Caco-2 (cell line): ENCODE measurements at regions not wholly inside any gene's neighbourhood (a gene's known extent, or its start where the extent isn't known, plus 50 kb on each side); places are given as distances from the start of the nearest gene placed in this dataset.

Source experiments
- BruUV-seq: library from RNA; stranded (reverse); fragments of 400-500 nt; replicated peaks from 2 replicates; lab custom pipeline; 2021; lab: Mats Ljungman, UMichigan
- CTCF ChIA-PET: fragments of 300-600 bp; sonication (Branson Sonifier 250); formaldehyde crosslinking; loops from one replicate; lab custom pipeline; 2022; ENCODE audit warnings: antibody characterized with exemption; lab: Charles Lee
- POLR2A ChIA-PET: fragments of 300-600 bp; sonication (Branson Sonifier 250); formaldehyde crosslinking; loops from one replicate; lab custom pipeline; 2022; ENCODE audit warnings: antibody characterized with exemption; lab: Charles Lee
- DNase-seq, 2 experiments: peaks; one replicate each; pipeline versions ENCODE4 v3.0.0 to v3.0.0-alpha.2; 2020 to 2022
- H3K27me3 ChIP-seq: replicated peaks from 2 replicates; pipeline ENCODE4 v1.6.0; 2011; ENCODE audit warnings: low read length; ENCODE audit not compliant: control insufficient read depth, insufficient read depth
- H3K36me3 ChIP-seq: 2 replicates; pipeline ENCODE4 v1.5.1; 2011; ENCODE audit warnings: low read length; ENCODE audit not compliant: control insufficient read depth, insufficient read depth
- H3K4me1 ChIP-seq: fragments of 250-450 bp; sonication (Bioruptor Pico); 2 replicates; pipeline ENCODE4 v1.5.1; 2020; ENCODE audit warnings: mild to moderate bottlenecking
- H3K4me3 ChIP-seq: 2 replicates; pipeline ENCODE4 v1.5.1; 2011; ENCODE audit warnings: low read depth, mild to moderate bottlenecking, control low read depth, low read length
- H3K9me3 ChIP-seq: fragments of 250-450 bp; sonication (Bioruptor Pico); 2 replicates; pipeline ENCODE4 v1.5.1; 2020; ENCODE audit warnings: mild to moderate bottlenecking, moderate library complexity
- H3K27ac Mint-ChIP-seq: one replicate; pipeline ENCODE4 v1.8.0; 2022; ENCODE audit warnings: mixed read lengths; ENCODE audit not compliant: unreplicated experiment
- H3K27me3 Mint-ChIP-seq: one replicate; pipeline ENCODE4 v1.8.0; 2022; ENCODE audit warnings: mixed read lengths; ENCODE audit not compliant: insufficient read depth, unreplicated experiment
- H3K36me3 Mint-ChIP-seq: one replicate; pipeline ENCODE4 v1.8.0; 2022; ENCODE audit warnings: mild to moderate bottlenecking, mixed read lengths; ENCODE audit not compliant: insufficient read depth, unreplicated experiment
- H3K4me1 Mint-ChIP-seq: one replicate; pipeline ENCODE4 v1.8.0; 2022; ENCODE audit warnings: low read depth, mixed read lengths; ENCODE audit not compliant: unreplicated experiment
- H3K4me3 Mint-ChIP-seq: one replicate; pipeline ENCODE4 v1.8.0; 2022; ENCODE audit warnings: mild to moderate bottlenecking, moderate library complexity, mixed read lengths; ENCODE audit not compliant: unreplicated experiment
- H3K9me3 Mint-ChIP-seq: one replicate; pipeline ENCODE4 v1.8.0; 2022; ENCODE audit warnings: mixed read lengths; ENCODE audit not compliant: unreplicated experiment
- CTCF ChIP-seq, 2 experiments: fragments of 200-600 bp in 1 of 2; IDR thresholded peaks; 1 replicate in 1 of 2; 2 replicates in 1 of 2; pipeline versions ENCODE4 v1.5.1 to v1.8.0; 2011 to 2022; ENCODE audit warnings: antibody characterized with exemption in 1 of 2, control low read depth in 1 of 2, inconsistent platforms in 1 of 2, low read depth in 1 of 2, low read length in 1 of 2, mild to moderate bottlenecking in 1 of 2, moderate library complexity in 1 of 2; ENCODE audit not compliant: insufficient read depth in 1 of 2, severe bottlenecking in 1 of 2, unreplicated experiment in 1 of 2
- intact Hi-C: fragments of 100-400 bp; cut with micrococcal nuclease; formaldehyde crosslinking; loops from one replicate; pipeline ENCODE4 v1.10.0; 2022; ENCODE audit not compliant: unreplicated experiment

GRCh38 chr3:18194431-18194830, 230.7 kb downstream of the SATB1 start:
- no TSS peak for BruUV-seq
- H3K36me3 Mint-ChIP-seq, result no peaks in the 10 kb centered on the region
- H3K4me1 Mint-ChIP-seq, result no peaks in the 10 kb centered on the region
- Histone ChIP-seq H3K9me3 (no peaks in the 10 kb centered on the region), H3K4me3 (no peak overlapping the region), H3K27me3 (no peaks in the 10 kb centered on the region), H3K4me1 (no peaks in the 10 kb centered on the region), H3K36me3 (no peaks in the 10 kb centered on the region)
- ChIA-PET POLR2A (no interaction called here), CTCF (no interaction called here)
- intact Hi-C loops, result no loop called here
- DNase-seq, result no peak
- H3K27me3 Mint-ChIP-seq, result no peaks in the 10 kb centered on the region
- no peak for TF ChIP-seq CTCF (IDR thresholded peaks at IDR 0.05; ENCODE audit: insufficient read depth in 1 of 2, low read depth in 1 of 2, low read length in 1 of 2, severe bottlenecking in 1 of 2, unreplicated experiment in 1 of 2)
- H3K4me3 Mint-ChIP-seq, result no peak overlapping the region
- no peaks in the 10 kb centered on the region for H3K9me3 Mint-ChIP-seq
- no peak overlapping the region for H3K27ac Mint-ChIP-seq

DNA sequence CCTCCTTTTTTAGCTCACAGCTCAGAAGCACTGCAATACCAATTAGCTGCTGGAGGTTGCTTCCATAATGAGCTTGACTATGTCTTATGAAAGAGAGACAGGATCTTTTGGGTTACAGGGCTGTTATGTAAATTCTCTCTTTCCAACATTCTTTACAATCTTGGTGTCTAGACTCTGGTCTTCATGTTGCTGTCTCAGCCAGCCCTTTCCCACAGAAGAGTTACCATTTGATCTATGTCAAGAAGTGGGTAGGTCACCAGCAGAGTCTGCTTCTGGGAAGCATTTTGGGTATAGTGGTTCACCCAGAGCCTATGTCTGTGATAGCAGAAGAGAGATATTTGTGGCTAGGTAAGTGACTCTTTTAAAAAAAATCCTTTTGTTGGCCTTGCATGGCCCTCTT, 234.5 kb downstream of the SATB1 start:
- Mint-ChIP-seq H3K36me3 (no peaks in the 10 kb centered on the region), H3K27me3 (no peaks in the 10 kb centered on the region), H3K4me3 (no peak overlapping the region), H3K9me3 (no peaks in the 10 kb centered on the region), H3K27ac (no peak overlapping the region), H3K4me1 (no peaks in the 10 kb centered on the region)
- BruUV-seq, result no TSS peak
- H3K36me3 ChIP-seq, result no peaks in the 10 kb centered on the region
- no peak for DNase-seq
- H3K9me3 ChIP-seq, result no peaks in the 10 kb centered on the region
- H3K4me1 ChIP-seq, result no peaks in the 10 kb centered on the region
- no peak overlapping the region for H3K4me3 ChIP-seq
- CTCF ChIA-PET, result interaction anchor here (0.6 kb wide), 1 partner anchor 352 kb away, joined by 10 read pairs; no protein-coding TSS in a partner anchor
- intact Hi-C loops, result no loop called here
- no peak for TF ChIP-seq CTCF (IDR thresholded peaks at IDR 0.05; ENCODE audit: insufficient read depth in 1 of 2, low read depth in 1 of 2, low read length in 1 of 2, severe bottlenecking in 1 of 2, unreplicated experiment in 1 of 2)
- H3K27me3 ChIP-seq, result no peaks in the 10 kb centered on the region
- POLR2A ChIA-PET, result no interaction called here

DNA sequence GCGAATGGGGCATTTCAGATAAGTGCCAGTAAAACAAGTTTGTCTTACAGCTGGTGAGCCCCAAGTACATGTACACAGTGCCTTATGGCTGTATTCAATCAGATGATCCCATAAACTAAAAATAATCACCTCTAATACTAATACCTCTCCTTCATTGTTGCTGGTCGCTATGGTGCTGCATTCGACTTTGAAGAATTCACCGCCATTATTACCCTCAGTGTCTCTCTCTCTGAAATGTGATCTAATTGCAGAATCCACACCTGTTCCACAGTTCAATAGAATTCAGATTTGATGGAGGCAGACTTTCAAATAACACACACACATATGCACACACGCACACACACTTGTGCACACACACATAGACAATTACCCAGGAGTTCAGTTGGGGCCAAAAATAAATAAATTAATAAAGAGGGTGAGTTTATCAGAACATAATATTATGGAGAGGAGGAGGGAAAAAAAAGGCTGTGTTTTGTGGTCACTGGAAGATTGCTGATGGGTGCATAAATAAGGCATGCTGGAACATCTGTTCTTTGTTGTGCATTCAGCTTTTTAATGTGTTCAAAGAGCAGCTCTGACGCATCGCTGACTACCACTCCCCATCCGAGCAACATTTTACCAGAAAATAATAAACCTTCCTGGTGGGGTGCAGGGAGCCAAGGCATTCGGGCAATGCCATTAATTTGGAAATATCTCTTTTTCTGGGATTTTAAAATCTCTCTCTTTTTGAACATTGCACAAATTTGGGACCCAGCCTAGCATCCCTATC, 235.7 kb downstream of the SATB1 start:
- Mint-ChIP-seq H3K36me3 (no peaks in the 10 kb centered on the region), H3K9me3 (no peaks in the 10 kb centered on the region), H3K4me3 (no peak overlapping the region), H3K27me3 (no peaks in the 10 kb centered on the region), H3K27ac (no peak overlapping the region), H3K4me1 (no peaks in the 10 kb centered on the region)
- no peak for DNase-seq
- no peak for TF ChIP-seq CTCF (IDR thresholded peaks at IDR 0.05; ENCODE audit: insufficient read depth in 1 of 2, low read depth in 1 of 2, low read length in 1 of 2, severe bottlenecking in 1 of 2, unreplicated experiment in 1 of 2)
- Histone ChIP-seq H3K9me3 (no peaks in the 10 kb centered on the region), H3K4me3 (no peak overlapping the region), H3K4me1 (no peaks in the 10 kb centered on the region), H3K27me3 (no peaks in the 10 kb centered on the region), H3K36me3 (no peaks in the 10 kb centered on the region)
- POLR2A ChIA-PET, result no interaction called here
- intact Hi-C loops, result no loop called here
- CTCF ChIA-PET, result no interaction called here
- no TSS peak for BruUV-seq
